Activated CD4-positive, alpha-beta memory T cell treated with anti-CD3 and anti-CD28 coated beads, Interleukin-2, amount 10 ng/mL, durations not matched to agents 7 days and 5 days (primary cell): ENCODE measurements at regions not wholly inside any gene's neighbourhood (a gene's known extent, or its start where the extent isn't known, plus 50 kb on each side); places are given as distances from the start of the nearest gene placed in this dataset.
"Not testable (repeated sequence)": the region's sequence is repeated elsewhere in the genome, so short reads cannot be mapped to it uniquely, and the experiment has no call there.

Experiments
- CTCF ChIA-PET: fragments of 350-600 bp; sonication (Branson Sonifier 250); formaldehyde crosslinking; loops from one replicate; lab custom pipeline; 2021; ENCODE audit warnings: antibody characterized with exemption, inconsistent platforms; lab: Charles Lee
- POLR2A ChIA-PET: fragments of 350-600 bp; sonication (Branson Sonifier 250); formaldehyde crosslinking; loops from one replicate; lab custom pipeline; 2021; ENCODE audit warnings: antibody characterized with exemption; lab: Charles Lee
- DNase-seq: peaks from one replicate; pipeline ENCODE4 v3.0.0-alpha.2; 2020
- H3K27ac Mint-ChIP-seq: one replicate; pipeline ENCODE4 v1.8.0; 2021; ENCODE audit warnings: mild to moderate bottlenecking, mixed read lengths
- H3K27me3 Mint-ChIP-seq: one replicate; pipeline ENCODE4 v1.8.0; 2021; ENCODE audit warnings: mixed read lengths
- H3K36me3 Mint-ChIP-seq: one replicate; pipeline ENCODE4 v1.8.0; 2021; ENCODE audit warnings: low read depth, mixed read lengths
- H3K4me1 Mint-ChIP-seq: one replicate; pipeline ENCODE4 v1.8.0; 2021; ENCODE audit warnings: mixed read lengths
- H3K4me3 Mint-ChIP-seq: one replicate; pipeline ENCODE4 v1.8.0; 2021; ENCODE audit warnings: mild to moderate bottlenecking, mixed read lengths
- H3K9me3 Mint-ChIP-seq: one replicate; pipeline ENCODE4 v1.8.0; 2021; ENCODE audit warnings: mixed read lengths

DNA sequence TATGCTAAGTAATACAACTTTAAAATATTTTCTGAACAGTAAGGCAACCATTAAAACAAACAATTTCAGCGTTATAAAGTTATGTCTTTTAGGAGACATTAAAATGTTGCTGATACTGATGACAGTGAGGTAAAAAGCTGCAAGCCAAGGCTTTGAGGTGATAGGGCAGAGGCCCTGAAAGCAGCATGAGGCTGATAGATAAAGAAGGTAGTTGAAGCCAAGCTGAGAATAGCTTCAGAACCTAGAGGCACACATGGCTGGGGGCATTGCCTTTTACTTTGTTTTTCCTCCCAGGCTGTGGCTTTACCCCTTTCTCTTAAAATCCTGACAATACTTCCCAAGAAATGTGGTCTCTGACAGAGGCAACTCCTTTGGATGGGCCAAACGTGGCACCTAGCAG, 149.0 kb upstream of the WWC1 start:
- Mint-ChIP-seq H3K4me1 (no peaks in the 10 kb centered on the region), H3K27me3 (no peaks in the 10 kb centered on the region), H3K27ac (no peak overlapping the region), H3K4me3 (no peak overlapping the region), H3K36me3 (no peaks in the 10 kb centered on the region), H3K9me3 (no peaks in the 10 kb centered on the region)
- ChIA-PET CTCF (interaction anchor here (0.5 kb wide), 1 partner anchor 55 kb away, joined by 3 read pairs; no protein-coding TSS in a partner anchor), POLR2A (no interaction called here)
- DNase-seq: no peak

DNA sequence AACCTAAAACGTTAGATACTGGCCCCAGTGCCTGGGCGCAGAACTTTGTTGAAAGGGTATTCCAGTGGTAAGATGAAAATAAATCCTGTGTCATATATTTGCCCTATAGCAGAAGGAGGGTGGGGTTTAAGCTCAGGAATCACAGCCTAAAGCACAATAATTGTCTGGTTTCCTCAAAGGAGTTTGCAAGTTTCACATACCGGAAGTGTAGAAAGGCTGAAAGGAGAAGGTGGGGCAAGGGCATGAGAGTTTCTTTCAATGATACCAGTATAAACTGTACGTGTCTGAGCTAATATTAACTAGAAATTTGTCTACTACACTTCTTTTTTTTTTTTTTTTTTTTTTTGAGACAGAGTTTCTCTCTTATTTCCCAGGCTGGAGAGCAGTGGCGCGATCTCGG, 147.9 kb upstream of the WWC1 start:
- CTCF ChIA-PET, POLR2A ChIA-PET: not testable (repeated sequence)

DNA sequence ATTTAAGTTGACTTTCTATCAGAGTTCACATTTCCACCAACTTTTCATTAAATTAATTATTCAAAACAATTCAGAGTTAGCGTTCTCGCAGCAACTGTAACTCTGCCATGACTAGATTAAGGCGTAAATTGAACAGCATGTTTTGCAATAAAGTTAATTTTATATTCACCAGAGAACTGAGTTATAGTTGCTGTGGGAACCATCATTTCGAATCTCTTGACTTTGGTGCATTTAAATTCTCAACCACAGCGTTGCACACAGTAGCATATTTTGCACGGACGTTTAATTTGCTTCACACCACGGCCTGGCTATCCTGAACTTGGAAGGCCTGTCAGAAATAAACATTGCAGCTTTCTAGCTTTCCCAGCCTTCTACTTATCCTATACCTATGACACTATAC, 144.3 kb upstream of the WWC1 start:
- Mint-ChIP-seq H3K9me3 (no peaks in the 10 kb centered on the region), H3K36me3 (no peaks in the 10 kb centered on the region), H3K27ac (no peak overlapping the region), H3K27me3 (peaks cover 3% of the 10 kb centered on the region), H3K4me3 (no peak overlapping the region), H3K4me1 (no peaks in the 10 kb centered on the region)
- CTCF ChIA-PET: no interaction called here
- no peak for DNase-seq
- POLR2A ChIA-PET: no interaction called here

More for the DNA sequence above, 147.9 kb upstream of the WWC1 start:
- not testable (repeated sequence) for H3K36me3 Mint-ChIP-seq, H3K27ac Mint-ChIP-seq, H3K27me3 Mint-ChIP-seq, H3K4me1 Mint-ChIP-seq, H3K4me3 Mint-ChIP-seq, DNase-seq, H3K9me3 Mint-ChIP-seq

DNA sequence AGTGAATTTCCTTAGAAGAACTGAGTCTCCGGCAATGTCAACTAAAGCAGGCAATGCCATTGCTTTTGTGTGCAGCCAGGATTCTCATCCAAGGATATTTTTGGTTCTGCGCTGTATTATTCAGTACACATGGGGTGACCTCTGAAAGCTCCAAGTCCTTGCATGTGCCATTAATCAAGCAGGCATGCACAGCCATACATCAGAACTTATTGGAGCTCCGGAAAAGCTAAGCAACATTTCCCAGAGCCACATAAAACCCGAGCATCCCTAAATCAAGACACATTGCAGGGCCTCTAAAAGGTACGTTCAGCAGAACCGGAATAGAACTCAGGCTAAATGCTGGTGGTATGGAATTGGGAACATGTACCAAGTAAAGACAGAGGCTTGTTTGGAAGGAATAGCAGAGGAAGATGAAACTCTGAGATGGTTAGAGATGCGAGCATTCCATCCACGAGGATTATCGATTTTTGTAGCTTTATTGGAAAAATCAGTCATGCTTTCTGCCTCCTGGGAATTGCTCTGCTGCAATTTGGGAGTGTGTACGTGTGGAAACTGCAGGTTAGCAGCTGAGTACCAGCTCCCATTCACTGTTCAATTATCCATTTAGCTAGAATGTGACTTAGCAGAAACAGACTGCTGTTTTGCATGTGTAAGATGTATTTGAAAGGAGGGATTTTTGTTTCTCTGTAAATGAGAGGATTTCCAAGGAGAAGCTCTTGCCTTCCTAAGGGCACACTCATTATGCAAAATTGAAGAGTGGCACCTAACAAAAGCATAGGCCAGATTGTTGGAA, 143.7 kb upstream of the WWC1 start:
- DNase-seq: no peak
- CTCF ChIA-PET: interaction anchor here (1.0 kb wide), 1 partner anchor 33 kb away, joined by 3 read pairs; no protein-coding TSS in a partner anchor
- Mint-ChIP-seq H3K36me3 (no peaks in the 10 kb centered on the region), H3K9me3 (no peaks in the 10 kb centered on the region), H3K27ac (no peak overlapping the region), H3K4me1 (no peaks in the 10 kb centered on the region), H3K4me3 (no peak overlapping the region), H3K27me3 (peaks cover 3% of the 10 kb centered on the region)
- POLR2A ChIA-PET: no interaction called here

DNA sequence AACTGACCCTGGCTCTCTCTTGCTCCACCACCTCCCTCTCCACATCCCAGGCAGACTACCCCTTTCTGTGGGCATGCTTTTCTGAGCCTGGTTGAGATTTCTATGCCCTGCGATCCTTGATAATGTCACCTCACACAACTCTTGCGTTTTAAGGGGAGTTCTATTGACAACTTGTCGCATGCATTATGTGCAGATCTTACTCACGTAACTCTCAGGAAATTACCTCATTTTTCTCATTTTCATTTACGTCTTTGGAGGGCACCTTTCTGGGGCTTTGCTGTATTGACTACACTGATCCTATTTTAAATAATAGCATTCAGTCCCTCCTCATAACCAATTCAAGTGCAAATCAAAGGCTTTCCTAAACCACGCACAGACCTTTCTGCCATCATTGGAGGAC, 140.4 kb upstream of the WWC1 start:
- Mint-ChIP-seq H3K36me3 (no peaks in the 10 kb centered on the region), H3K27me3 (peaks cover 3% of the 10 kb centered on the region), H3K27ac (no peak overlapping the region), H3K9me3 (no peaks in the 10 kb centered on the region), H3K4me1 (no peaks in the 10 kb centered on the region), H3K4me3 (no peak overlapping the region)
- POLR2A ChIA-PET: no interaction called here
- CTCF ChIA-PET: no interaction called here
- no peak for DNase-seq

DNA sequence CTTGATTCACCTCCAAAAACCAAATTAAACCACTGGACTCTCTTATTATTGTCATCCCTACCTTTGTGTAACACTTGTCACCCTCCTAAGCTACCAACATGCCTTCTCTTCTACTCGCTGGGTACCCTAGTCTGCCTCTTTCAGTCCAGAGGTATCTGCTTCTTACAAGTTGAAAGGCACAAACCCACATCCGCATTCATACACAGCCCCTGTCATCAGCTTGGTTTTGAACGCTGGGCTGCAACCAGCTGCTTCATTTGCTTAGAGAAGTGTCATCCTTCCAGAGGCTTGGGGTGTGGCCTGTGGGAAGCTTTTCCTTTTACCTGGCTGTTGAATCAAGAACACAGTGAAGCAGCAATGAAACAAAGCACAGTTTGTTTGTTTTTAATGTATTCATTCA, 138.8 kb upstream of the WWC1 start:
- CTCF ChIA-PET: interaction anchor here (0.5 kb wide), 1 partner anchor 67 kb away, joined by 3 read pairs; no protein-coding TSS in a partner anchor

DNA sequence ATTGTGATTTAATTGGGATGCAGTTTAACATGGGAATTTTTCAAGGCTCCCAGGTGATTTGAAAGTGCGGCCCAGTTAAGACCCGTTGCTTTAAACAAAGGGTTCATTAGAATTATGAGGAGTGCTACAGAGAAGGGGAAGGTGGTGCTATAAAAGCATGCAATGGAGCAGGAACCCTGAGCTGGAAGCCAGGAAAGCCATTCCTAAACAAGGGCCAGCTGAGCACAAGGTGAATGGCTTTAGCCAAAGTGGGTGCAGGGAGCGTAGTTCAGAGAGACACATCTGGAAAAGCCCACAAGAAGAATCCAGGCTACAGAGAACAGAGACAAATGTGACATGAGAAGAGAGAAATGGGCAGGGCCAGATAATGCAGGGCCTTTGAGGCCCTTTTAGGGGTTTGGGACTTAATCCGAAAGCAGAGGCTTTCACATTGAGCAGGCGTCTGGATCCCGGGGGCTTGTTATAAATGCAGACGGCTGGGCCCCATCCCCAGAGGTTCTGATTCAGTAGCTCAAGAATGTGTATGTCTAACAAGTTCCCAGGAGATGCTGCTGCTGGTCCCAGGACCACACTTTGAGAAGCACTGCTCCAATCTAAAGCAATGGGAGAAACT, 138.1 kb upstream of the WWC1 start:
- H3K9me3 Mint-ChIP-seq: no peaks in the 10 kb centered on the region
- DNase-seq: no peak
- CTCF ChIA-PET: no interaction called here
- no peaks in the 10 kb centered on the region for H3K4me1 Mint-ChIP-seq
- no peaks in the 10 kb centered on the region for H3K36me3 Mint-ChIP-seq
- no peak overlapping the region for H3K27ac Mint-ChIP-seq
- no peak overlapping the region for H3K4me3 Mint-ChIP-seq
- peaks cover 3% of the 10 kb centered on the region for H3K27me3 Mint-ChIP-seq
- POLR2A ChIA-PET: no interaction called here

More for the DNA sequence above, 138.8 kb upstream of the WWC1 start:
- H3K27me3 Mint-ChIP-seq: peaks cover 3% of the 10 kb centered on the region
- H3K4me3 Mint-ChIP-seq: no peak overlapping the region
- H3K36me3 Mint-ChIP-seq: no peaks in the 10 kb centered on the region
- POLR2A ChIA-PET: no interaction called here
- no peaks in the 10 kb centered on the region for H3K4me1 Mint-ChIP-seq
- no peak for DNase-seq
- H3K27ac Mint-ChIP-seq: no peak overlapping the region
- no peaks in the 10 kb centered on the region for H3K9me3 Mint-ChIP-seq

DNA sequence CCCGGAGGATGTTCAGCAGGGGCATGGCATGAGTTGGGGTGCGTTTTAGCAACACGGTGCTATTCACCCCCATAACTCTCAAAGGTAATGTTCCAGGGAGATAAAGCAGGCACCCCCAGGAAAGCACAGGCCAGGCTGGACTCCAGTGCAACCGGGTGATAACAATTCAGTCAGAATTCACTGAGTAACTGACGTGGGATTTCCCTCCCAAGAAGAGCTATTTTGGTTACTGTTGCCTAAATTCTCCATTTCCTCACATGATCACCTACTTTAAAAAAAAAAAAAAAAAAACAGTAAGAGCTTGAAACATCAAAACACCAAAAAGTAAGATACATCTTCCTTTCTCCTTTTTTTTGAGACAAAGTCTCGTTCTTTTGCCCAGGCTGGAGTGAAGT, 137.6 kb upstream of the WWC1 start:
- POLR2A ChIA-PET: no interaction called here

DNA sequence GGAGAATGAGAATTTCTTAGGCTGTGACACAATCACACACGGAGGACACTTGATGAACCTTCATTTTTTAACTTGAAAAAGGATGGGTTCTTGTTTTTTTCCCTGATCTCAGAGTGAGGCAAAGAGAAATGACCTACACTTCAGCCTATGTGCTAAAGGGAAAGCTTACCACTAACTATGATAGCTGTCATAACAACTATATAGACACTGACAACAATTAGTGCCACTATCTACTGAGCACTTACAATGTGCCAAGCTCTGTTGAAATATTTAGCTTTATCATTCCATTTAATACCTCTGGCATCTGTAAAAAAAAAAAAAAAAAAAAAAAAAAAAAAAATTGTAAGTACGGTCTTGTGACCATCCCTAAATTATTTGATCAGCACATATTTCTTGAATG, 135.9 kb upstream of the WWC1 start:
- peaks cover 3% of the 10 kb centered on the region for H3K27me3 Mint-ChIP-seq
- no peak for DNase-seq
- H3K4me1 Mint-ChIP-seq: no peaks in the 10 kb centered on the region
- POLR2A ChIA-PET: no interaction called here
- H3K27ac Mint-ChIP-seq: no peak overlapping the region
- no peaks in the 10 kb centered on the region for H3K36me3 Mint-ChIP-seq
- CTCF ChIA-PET: interaction anchor here (0.7 kb wide), 1 partner anchor 643 kb away, joined by 3 read pairs; no protein-coding TSS in a partner anchor
- H3K4me3 Mint-ChIP-seq: no peak overlapping the region
- H3K9me3 Mint-ChIP-seq: no peaks in the 10 kb centered on the region

More for the DNA sequence above, 137.6 kb upstream of the WWC1 start:
- CTCF ChIA-PET: no interaction called here
- Mint-ChIP-seq H3K36me3 (no peaks in the 10 kb centered on the region), H3K27me3 (peaks cover 3% of the 10 kb centered on the region), H3K27ac (no peak overlapping the region), H3K4me3 (no peak overlapping the region), H3K4me1 (no peaks in the 10 kb centered on the region), H3K9me3 (no peaks in the 10 kb centered on the region)
- no peak for DNase-seq

DNA sequence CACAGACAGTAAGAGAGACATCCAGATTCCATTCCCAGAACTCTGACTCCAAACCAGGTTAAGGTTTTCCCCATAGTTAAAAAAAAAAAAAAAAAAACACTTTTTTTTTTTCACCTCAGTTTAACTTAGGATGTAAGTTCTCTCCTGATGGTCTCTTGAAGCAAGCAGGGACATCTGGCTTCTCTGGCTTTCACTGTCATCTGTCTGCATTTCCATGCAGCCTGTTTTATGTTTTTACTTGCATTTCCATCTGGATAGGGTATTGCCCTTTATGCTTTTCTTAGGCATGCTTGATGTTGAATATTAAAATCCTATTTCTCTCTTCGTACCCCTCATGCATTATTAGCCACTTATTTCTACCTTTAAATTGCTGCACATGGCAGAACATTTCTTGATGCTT, 135.3 kb upstream of the WWC1 start:
- CTCF ChIA-PET: no interaction called here

DNA sequence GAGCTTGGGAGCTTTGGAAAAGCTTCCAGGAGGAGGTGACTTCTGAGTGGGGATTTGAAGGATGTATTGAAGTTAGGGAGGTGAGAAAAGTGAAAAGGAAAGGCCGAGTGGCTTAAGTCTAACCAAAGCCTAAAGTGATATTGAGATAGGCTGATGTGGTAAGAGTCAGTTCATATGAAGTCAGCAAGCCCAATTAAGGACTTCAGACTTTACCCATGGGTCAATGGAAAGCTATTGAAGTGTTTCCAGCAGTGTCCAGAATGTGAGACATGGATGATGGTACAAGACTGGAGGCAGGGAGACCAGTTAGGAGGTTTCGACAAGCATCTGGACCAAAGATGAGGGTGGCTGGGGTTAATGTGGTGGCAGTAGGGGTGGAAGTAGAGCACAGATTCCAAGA, 134.3 kb upstream of the WWC1 start:
- Mint-ChIP-seq H3K27ac (no peak overlapping the region), H3K9me3 (no peaks in the 10 kb centered on the region), H3K36me3 (no peaks in the 10 kb centered on the region), H3K4me3 (no peak overlapping the region), H3K4me1 (no peaks in the 10 kb centered on the region), H3K27me3 (no peaks in the 10 kb centered on the region)
- POLR2A ChIA-PET: no interaction called here
- CTCF ChIA-PET: no interaction called here
- no peak for DNase-seq

More for the DNA sequence above, 135.3 kb upstream of the WWC1 start:
- no peaks in the 10 kb centered on the region for H3K27me3 Mint-ChIP-seq
- H3K4me1 Mint-ChIP-seq: no peaks in the 10 kb centered on the region
- no peaks in the 10 kb centered on the region for H3K9me3 Mint-ChIP-seq
- no peak overlapping the region for H3K4me3 Mint-ChIP-seq
- H3K36me3 Mint-ChIP-seq: no peaks in the 10 kb centered on the region
- no peak for DNase-seq
- POLR2A ChIA-PET: no interaction called here
- H3K27ac Mint-ChIP-seq: no peak overlapping the region

DNA sequence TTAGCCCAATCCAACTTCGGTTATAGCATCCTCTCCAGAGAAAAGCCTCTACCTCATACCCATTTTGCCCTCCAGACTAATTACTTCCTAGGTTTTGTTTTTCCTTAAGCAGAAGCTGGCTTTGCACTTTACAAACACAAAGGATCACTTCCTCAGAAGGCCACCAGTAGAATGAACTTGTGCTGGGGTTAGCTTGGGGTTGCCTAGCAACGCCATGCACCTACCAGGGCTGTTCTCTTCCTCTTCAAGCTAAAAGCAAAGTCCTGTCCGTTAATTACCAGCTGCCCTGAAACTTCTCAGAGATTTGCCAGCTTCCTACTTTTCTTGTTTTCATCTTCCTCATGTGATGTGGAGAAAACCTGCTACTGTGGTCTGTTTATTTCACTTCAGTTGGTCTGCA, 132.0 kb upstream of the WWC1 start:
- POLR2A ChIA-PET: no interaction called here

DNA sequence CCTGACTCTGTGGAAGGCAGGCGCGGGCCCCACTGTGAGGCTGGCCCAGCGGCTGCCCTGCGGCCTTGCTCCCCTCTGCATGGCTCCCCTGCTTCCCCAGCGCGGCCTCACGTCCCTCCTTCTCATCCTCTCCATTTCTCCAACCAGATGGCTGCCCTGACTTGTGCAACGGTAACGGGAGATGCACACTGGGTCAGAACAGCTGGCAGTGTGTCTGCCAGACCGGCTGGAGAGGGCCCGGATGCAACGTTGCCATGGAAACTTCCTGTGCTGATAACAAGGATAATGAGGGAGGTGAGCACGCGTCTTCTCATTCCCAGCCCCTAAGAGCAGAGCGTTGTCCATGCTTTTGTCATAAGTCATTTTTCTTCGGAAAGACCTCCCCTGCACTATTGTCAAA, 129.0 kb upstream of the WWC1 start:
- H3K4me3 Mint-ChIP-seq: no peak overlapping the region
- no peak overlapping the region for H3K27ac Mint-ChIP-seq
- ChIA-PET POLR2A (no interaction called here), CTCF (no interaction called here)
- H3K36me3 Mint-ChIP-seq: no peaks in the 10 kb centered on the region
- H3K4me1 Mint-ChIP-seq: peaks cover 4% of the 10 kb centered on the region
- DNase-seq: no peak
- peaks cover 2% of the 10 kb centered on the region for H3K27me3 Mint-ChIP-seq
- H3K9me3 Mint-ChIP-seq: no peaks in the 10 kb centered on the region

More for the DNA sequence above, 132.0 kb upstream of the WWC1 start:
- H3K27ac Mint-ChIP-seq: no peak overlapping the region
- no peak for DNase-seq
- CTCF ChIA-PET: interaction anchor here (1.9 kb wide), 1 partner anchor 61 kb away, joined by 6 read pairs; no protein-coding TSS in a partner anchor
- no peaks in the 10 kb centered on the region for H3K9me3 Mint-ChIP-seq
- H3K4me1 Mint-ChIP-seq: no peaks in the 10 kb centered on the region
- no peaks in the 10 kb centered on the region for H3K27me3 Mint-ChIP-seq
- H3K4me3 Mint-ChIP-seq: no peak overlapping the region
- no peaks in the 10 kb centered on the region for H3K36me3 Mint-ChIP-seq
